Spinal cord (tissue), 9 donors: ENCODE measurements at regions not wholly inside any gene's neighbourhood (a gene's known extent, or its start where the extent isn't known, plus 50 kb on each side); places are given as distances from the start of the nearest gene placed in this dataset.

Experiments
- DNase-seq, 6 donors: peaks; one replicate each; pipeline versions ENCODE4 v3.0.0 to v3.0.0-alpha.2; 2013 to 2015; ENCODE audit warnings: low spot score in 6 of 6, low read depth in 4 of 6
- H3K27ac ChIP-seq: one replicate; pipeline ENCODE4 v1.5.1; 2013; ENCODE audit warnings: low read depth, low read length, control low read depth
- H3K27me3 ChIP-seq: one replicate; pipeline ENCODE4 v1.6.1; 2013; ENCODE audit warnings: low read length; ENCODE audit not compliant: control insufficient read depth, insufficient read depth
- H3K36me3 ChIP-seq: one replicate; pipeline ENCODE4 v1.6.1; 2013; ENCODE audit warnings: low read length; ENCODE audit not compliant: control insufficient read depth, insufficient read depth
- H3K4me1 ChIP-seq: one replicate; pipeline ENCODE4 v1.6.1; 2013; ENCODE audit warnings: low read length; ENCODE audit not compliant: control insufficient read depth, insufficient read depth
- H3K4me3 ChIP-seq: one replicate; pipeline ENCODE4 v1.5.1; 2013; ENCODE audit warnings: low read depth, low read length, control low read depth
- H3K9me3 ChIP-seq: one replicate; pipeline ENCODE4 v1.6.1; 2013; ENCODE audit warnings: low read length; ENCODE audit not compliant: control insufficient read depth, insufficient read depth
- WGBS: methylation state at CpG from one replicate; pipeline ENCODE4 v1.1.5; 2013; ENCODE audit warnings: missing lambda C conversion rate; ENCODE audit not compliant: insufficient coverage; 5-methylcytosine and 5-hydroxymethylcytosine counted together
- donor health status: healthy.

DNA sequence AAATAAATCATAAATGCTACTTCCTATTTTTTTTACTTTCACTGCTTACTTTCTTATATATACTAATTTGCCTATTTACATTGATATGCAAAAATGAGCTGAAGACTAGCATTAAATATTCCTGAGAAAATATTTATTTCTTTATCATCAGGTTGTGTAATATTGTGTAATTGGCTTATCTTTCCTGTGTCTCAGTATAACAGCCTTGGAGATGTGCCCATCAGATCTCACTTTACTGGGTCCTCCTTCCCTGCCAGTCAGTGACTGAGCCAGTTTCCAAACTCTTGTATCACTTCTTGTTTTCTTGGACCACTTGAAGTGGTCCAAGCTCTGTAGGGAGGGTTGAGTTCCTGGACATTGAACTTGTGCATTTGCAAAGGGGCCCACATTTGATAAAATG, 900.0 kb downstream of the LUZP2 start:
- Histone ChIP-seq H3K27me3 (no peaks in the 10 kb centered on the region), H3K27ac (no peak overlapping the region), H3K9me3 (no peaks in the 10 kb centered on the region), H3K4me3 (no peak overlapping the region), H3K36me3 (no peaks in the 10 kb centered on the region), H3K4me1 (no peaks in the 10 kb centered on the region)
- DNase-seq: no peak

GRCh38 chr11:25408146-25408545, 911.3 kb downstream of the LUZP2 start:
- DNase-seq: peak in 1 of 6 donors; percentile 50

GRCh38 chr11:25415793-25416192, 916.1 kb upstream of the ANO3 start:
- H3K4me3 ChIP-seq: no peak overlapping the region
- 86% methylated on average over 1 of the region's 3 CpGs for WGBS
- H3K27ac ChIP-seq: no peak overlapping the region
- no peaks in the 10 kb centered on the region for H3K9me3 ChIP-seq
- no peaks in the 10 kb centered on the region for H3K27me3 ChIP-seq
- H3K4me1 ChIP-seq: no peaks in the 10 kb centered on the region
- H3K36me3 ChIP-seq: no peaks in the 10 kb centered on the region
- peak in 1 of 6 donors; percentile 22 for DNase-seq

More at GRCh38 chr11:25408146-25408545, 911.3 kb downstream of the LUZP2 start:
- Histone ChIP-seq H3K4me1 (no peaks in the 10 kb centered on the region), H3K36me3 (no peaks in the 10 kb centered on the region), H3K27me3 (no peaks in the 10 kb centered on the region), H3K27ac (no peak overlapping the region), H3K4me3 (no peak overlapping the region), H3K9me3 (no peaks in the 10 kb centered on the region)
- WGBS: no CpG with 5 or more reads among the region's 1 CpG

GRCh38 chr11:25423436-25424199, 908.3 kb upstream of the ANO3 start:
- Histone ChIP-seq H3K27ac (no peak overlapping the region), H3K9me3 (no peaks in the 10 kb centered on the region), H3K4me1 (no peaks in the 10 kb centered on the region), H3K36me3 (no peaks in the 10 kb centered on the region), H3K4me3 (no peak overlapping the region), H3K27me3 (no peaks in the 10 kb centered on the region)
- DNase-seq: no peak
- 33% methylated on average over 1 of the region's 9 CpGs for WGBS

DNA sequence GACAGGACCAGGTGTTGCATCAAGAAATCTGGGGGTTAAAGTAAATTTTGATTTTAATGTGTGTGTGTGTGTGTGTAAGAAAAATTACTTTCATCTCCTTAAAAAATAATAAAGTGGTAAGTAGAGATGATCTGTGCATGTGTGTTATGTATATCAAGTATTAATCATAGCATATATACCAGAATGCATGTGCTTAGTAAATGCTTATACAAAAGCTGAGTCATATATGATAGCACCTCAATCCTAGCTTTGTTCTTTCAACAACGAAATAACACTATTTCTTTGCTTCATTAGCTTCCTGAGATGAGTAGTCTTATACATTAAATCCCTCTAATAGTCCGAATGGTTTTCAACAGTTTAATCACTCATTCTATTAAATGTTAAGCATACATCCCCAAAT, 899.6 kb upstream of the ANO3 start:
- Histone ChIP-seq H3K36me3 (no peaks in the 10 kb centered on the region), H3K4me1 (no peaks in the 10 kb centered on the region), H3K9me3 (no peaks in the 10 kb centered on the region), H3K4me3 (no peak overlapping the region), H3K27me3 (no peaks in the 10 kb centered on the region), H3K27ac (no peak overlapping the region)
- no peak for DNase-seq
- WGBS: no CpG with 5 or more reads among the region's 2 CpGs

GRCh38 chr11:25435197-25435596, 896.7 kb upstream of the ANO3 start:
- H3K36me3 ChIP-seq: no peaks in the 10 kb centered on the region
- WGBS: no CpG with 5 or more reads among the region's 1 CpG
- no peak for DNase-seq
- H3K4me3 ChIP-seq: no peak overlapping the region
- no peaks in the 10 kb centered on the region for H3K27me3 ChIP-seq
- no peak overlapping the region for H3K27ac ChIP-seq
- no peaks in the 10 kb centered on the region for H3K4me1 ChIP-seq
- no peaks in the 10 kb centered on the region for H3K9me3 ChIP-seq

GRCh38 chr11:25436326-25436725, 895.6 kb upstream of the ANO3 start:
- H3K9me3 ChIP-seq: no peaks in the 10 kb centered on the region
- H3K27me3 ChIP-seq: no peaks in the 10 kb centered on the region
- no peaks in the 10 kb centered on the region for H3K36me3 ChIP-seq
- WGBS: no CpG with 5 or more reads among the region's 2 CpGs
- H3K27ac ChIP-seq: no peak overlapping the region
- no peak overlapping the region for H3K4me3 ChIP-seq
- DNase-seq: no peak
- H3K4me1 ChIP-seq: no peaks in the 10 kb centered on the region

DNA sequence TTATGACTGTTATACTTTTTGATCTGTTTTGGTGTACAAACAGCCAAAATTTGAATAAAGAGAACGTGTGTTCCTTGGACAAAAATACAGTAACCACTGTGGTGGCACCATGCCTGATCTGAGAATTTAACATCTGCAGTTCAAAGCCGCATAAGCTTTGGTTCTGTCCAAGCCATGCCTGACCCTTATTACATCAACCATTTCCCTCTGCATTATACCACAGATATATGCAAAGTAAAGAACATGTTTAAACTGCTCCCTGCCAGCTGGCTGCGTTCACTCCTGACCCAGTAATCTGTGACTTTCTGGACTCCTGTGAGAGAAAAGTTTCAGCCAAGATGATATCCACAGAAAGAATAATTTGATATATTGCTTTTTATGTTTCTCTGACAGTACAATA, 890.5 kb upstream of the ANO3 start:
- 60% methylated on average over 1 of the region's 3 CpGs for WGBS
- no peak overlapping the region for H3K27ac ChIP-seq
- H3K9me3 ChIP-seq: no peaks in the 10 kb centered on the region
- H3K36me3 ChIP-seq: no peaks in the 10 kb centered on the region
- no peaks in the 10 kb centered on the region for H3K4me1 ChIP-seq
- no peaks in the 10 kb centered on the region for H3K27me3 ChIP-seq
- no peak overlapping the region for H3K4me3 ChIP-seq
- peak in 1 of 6 donors; percentile 3 for DNase-seq

DNA sequence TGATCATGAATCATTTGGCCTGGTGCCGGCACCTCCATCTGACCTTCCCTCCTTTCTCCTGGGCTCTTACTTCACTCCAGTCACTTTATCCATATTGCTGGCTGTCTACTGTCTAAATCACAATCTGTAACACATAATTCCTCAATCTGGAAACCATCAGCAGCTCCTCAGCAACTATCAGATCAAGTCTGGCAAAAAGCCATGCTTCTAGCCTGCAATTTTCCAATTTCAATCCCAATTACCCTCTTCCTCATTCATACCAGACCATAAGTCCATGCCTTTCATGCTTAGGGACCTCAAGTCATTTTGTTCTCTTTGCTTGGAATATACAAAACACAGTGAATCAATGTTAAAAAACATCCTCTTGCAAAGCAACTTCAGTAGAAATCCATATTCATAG, 882.8 kb upstream of the ANO3 start:
- H3K4me1 ChIP-seq: no peaks in the 10 kb centered on the region
- no peaks in the 10 kb centered on the region for H3K27me3 ChIP-seq
- 81% methylated on average over 1 of the region's 1 CpG for WGBS
- peak in 1 of 6 donors; percentile 55 for DNase-seq
- H3K36me3 ChIP-seq: no peaks in the 10 kb centered on the region
- no peaks in the 10 kb centered on the region for H3K9me3 ChIP-seq
- H3K4me3 ChIP-seq: no peak overlapping the region
- no peak overlapping the region for H3K27ac ChIP-seq

GRCh38 chr11:25453471-25453870, 878.5 kb upstream of the ANO3 start:
- Histone ChIP-seq H3K4me3 (no peak overlapping the region), H3K27ac (no peak overlapping the region), H3K27me3 (no peaks in the 10 kb centered on the region), H3K36me3 (no peaks in the 10 kb centered on the region), H3K4me1 (no peaks in the 10 kb centered on the region), H3K9me3 (no peaks in the 10 kb centered on the region)
- no peak for DNase-seq
- WGBS: 100% methylated on average over 3 of the region's 8 CpGs
